ENCODE measurements at regions not wholly inside any gene's neighbourhood (a gene's known extent, or its start where the extent isn't known, plus 50 kb on each side); places are given as distances from the start of the nearest gene placed in this dataset.

GRCh38 chr10:59512951-59513350, 150.6 kb upstream of the FAM13C start:
- Histone ChIP-seq H3K4me1 (ENCODE audit: control insufficient read depth in 1 of 2, insufficient read depth in 2 of 2, low read length in 2 of 2) (peaks cover 0 to 5% of the 10 kb centered on the region in 2 experiments; a peak in 1 of 4 replicates), H3K9ac (ENCODE audit: low read length) (no peak overlapping the region), H3K36me3 (ENCODE audit: control insufficient read depth in 1 of 2, insufficient read depth in 2 of 2, low read length in 2 of 2) (no peaks in the 10 kb centered on the region), H3K27me3 (ENCODE audit: insufficient read depth, low read length) (peaks cover 12% of the 10 kb centered on the region), H3K9me2 (ENCODE audit: insufficient read depth) (no peaks in the 10 kb centered on the region), H4K20me1 (ENCODE audit: insufficient read depth) (no peaks in the 10 kb centered on the region), H3K79me2 (ENCODE audit: insufficient read depth, low read length) (no peaks in the 10 kb centered on the region), H3K27ac (ENCODE audit: low read depth, low read length) (no peak overlapping the region), H2AFZ (ENCODE audit: low read depth, low read length, poor library complexity, severe bottlenecking) (no peak overlapping the region), H3K4me2 (ENCODE audit: low read length) (no peak overlapping the region), H3K9me3 (ENCODE audit: control insufficient read depth in 1 of 2, insufficient read depth in 1 of 2, low read depth in 1 of 2, low read length in 2 of 2) (no peaks in the 10 kb centered on the region), H3K4me3 (replicated peaks in 1 of 2; ENCODE audit: low read depth in 1 of 2, low read length in 2 of 2) (no peak overlapping the region)
- no peak for TF ChIP-seq ZBTB33 (IDR thresholded peaks at IDR 0.05; ENCODE audit: extremely low read depth, insufficient replicate concordance, low read length)
- no peak for TF ChIP-seq SIN3A (IDR thresholded peaks at IDR 0.05; ENCODE audit: low read depth)
- ATAC-seq, result no peak
- intact Hi-C loops (cut with micrococcal nuclease), result no loop called here
- RAD21 ChIA-PET (ENCODE audit: low non-redundant PET in 1 of 2, low total read pairs in 2 of 2, uncharacterized antibody in 2 of 2, unreplicated experiment in 2 of 2), result no interaction called here
- POLR2A ChIA-PET, result no interaction called here
- CTCF ChIA-PET, result no interaction called here
- BruUV-seq (replicated peaks), result no TSS peak
- no peak for DNase-seq (ENCODE audit: low read depth, low spot score)

- RAD21 ChIA-PET (ENCODE audit: low non-redundant PET in 1 of 2, low total read pairs in 2 of 2, uncharacterized antibody in 2 of 2, unreplicated experiment in 2 of 2), result no interaction called here
- DNase-seq (ENCODE audit: low read depth, low spot score), result no peak
- no peak for TF ChIP-seq FOSL1 (IDR thresholded peaks at IDR 0.05; ENCODE audit: low read depth)
- no peak for TF ChIP-seq EZH2 (IDR thresholded peaks at IDR 0.05)
- TF ChIP-seq, protein P1, sequence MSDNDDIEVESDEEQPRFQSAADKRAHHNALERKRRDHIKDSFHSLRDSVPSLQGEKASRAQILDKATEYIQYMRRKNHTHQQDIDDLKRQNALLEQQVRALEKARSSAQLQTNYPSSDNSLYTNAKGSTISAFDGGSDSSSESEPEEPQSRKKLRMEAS (IDR thresholded peaks at IDR 0.05), result no peak
- no peak for TF ChIP-seq RAD21 (IDR thresholded peaks at IDR 0.05; ENCODE audit: low read depth)
- TF ChIP-seq, protein P2, sequence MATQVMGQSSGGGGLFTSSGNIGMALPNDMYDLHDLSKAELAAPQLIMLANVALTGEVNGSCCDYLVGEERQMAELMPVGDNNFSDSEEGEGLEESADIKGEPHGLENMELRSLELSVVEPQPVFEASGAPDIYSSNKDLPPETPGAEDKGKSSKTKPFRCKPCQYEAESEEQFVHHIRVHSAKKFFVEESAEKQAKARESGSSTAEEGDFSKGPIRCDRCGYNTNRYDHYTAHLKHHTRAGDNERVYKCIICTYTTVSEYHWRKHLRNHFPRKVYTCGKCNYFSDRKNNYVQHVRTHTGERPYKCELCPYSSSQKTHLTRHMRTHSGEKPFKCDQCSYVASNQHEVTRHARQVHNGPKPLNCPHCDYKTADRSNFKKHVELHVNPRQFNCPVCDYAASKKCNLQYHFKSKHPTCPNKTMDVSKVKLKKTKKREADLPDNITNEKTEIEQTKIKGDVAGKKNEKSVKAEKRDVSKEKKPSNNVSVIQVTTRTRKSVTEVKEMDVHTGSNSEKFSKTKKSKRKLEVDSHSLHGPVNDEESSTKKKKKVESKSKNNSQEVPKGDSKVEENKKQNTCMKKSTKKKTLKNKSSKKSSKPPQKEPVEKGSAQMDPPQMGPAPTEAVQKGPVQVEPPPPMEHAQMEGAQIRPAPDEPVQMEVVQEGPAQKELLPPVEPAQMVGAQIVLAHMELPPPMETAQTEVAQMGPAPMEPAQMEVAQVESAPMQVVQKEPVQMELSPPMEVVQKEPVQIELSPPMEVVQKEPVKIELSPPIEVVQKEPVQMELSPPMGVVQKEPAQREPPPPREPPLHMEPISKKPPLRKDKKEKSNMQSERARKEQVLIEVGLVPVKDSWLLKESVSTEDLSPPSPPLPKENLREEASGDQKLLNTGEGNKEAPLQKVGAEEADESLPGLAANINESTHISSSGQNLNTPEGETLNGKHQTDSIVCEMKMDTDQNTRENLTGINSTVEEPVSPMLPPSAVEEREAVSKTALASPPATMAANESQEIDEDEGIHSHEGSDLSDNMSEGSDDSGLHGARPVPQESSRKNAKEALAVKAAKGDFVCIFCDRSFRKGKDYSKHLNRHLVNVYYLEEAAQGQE (IDR thresholded peaks at IDR 0.05; ENCODE audit: low read depth), result no peak
- no peak for TF ChIP-seq YY1 (IDR thresholded peaks at IDR 0.05; ENCODE audit: extremely low read depth, insufficient replicate concordance, low read depth, low read length)
- no peak for TF ChIP-seq JUND (IDR thresholded peaks at IDR 0.05)
- no peak for TF ChIP-seq POLR2A (IDR thresholded peaks at IDR 0.05; ENCODE audit: borderline replicate concordance, extremely low read depth, insufficient read depth, insufficient read length)
- TF ChIP-seq EGR1 (IDR thresholded peaks at IDR 0.05; ENCODE audit: low read depth), result no peak
- no peak for TF ChIP-seq CEBPB (IDR thresholded peaks at IDR 0.05; ENCODE audit: low read depth)
- no peak for TF ChIP-seq CBX3 (IDR thresholded peaks at IDR 0.05; ENCODE audit: low read depth)
- TF ChIP-seq, protein P3, sequence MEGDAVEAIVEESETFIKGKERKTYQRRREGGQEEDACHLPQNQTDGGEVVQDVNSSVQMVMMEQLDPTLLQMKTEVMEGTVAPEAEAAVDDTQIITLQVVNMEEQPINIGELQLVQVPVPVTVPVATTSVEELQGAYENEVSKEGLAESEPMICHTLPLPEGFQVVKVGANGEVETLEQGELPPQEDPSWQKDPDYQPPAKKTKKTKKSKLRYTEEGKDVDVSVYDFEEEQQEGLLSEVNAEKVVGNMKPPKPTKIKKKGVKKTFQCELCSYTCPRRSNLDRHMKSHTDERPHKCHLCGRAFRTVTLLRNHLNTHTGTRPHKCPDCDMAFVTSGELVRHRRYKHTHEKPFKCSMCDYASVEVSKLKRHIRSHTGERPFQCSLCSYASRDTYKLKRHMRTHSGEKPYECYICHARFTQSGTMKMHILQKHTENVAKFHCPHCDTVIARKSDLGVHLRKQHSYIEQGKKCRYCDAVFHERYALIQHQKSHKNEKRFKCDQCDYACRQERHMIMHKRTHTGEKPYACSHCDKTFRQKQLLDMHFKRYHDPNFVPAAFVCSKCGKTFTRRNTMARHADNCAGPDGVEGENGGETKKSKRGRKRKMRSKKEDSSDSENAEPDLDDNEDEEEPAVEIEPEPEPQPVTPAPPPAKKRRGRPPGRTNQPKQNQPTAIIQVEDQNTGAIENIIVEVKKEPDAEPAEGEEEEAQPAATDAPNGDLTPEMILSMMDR (IDR thresholded peaks at IDR 0.05 in 2 of 3, conservative IDR thresholded peaks at IDR 0.05 in 1 of 3; ENCODE audit: borderline replicate concordance in 1 of 3, insufficient read depth in 1 of 3, low read depth in 2 of 3, low read length in 2 of 3), result no peak
- no peak for TF ChIP-seq ZFX (IDR thresholded peaks at IDR 0.05)
- no peak for TF ChIP-seq SIN3A (IDR thresholded peaks at IDR 0.05; ENCODE audit: low read depth)
Observed at GRCh38 chr10:59508956-59509355, 146.6 kb upstream of the FAM13C start.

More at GRCh38 chr10:59508956-59509355, 146.6 kb upstream of the FAM13C start:
- Histone ChIP-seq H3K4me1 (ENCODE audit: control insufficient read depth in 1 of 2, insufficient read depth in 2 of 2, low read length in 2 of 2) (peaks cover 0 to 5% of the 10 kb centered on the region in 2 experiments; a peak in 1 of 4 replicates), H3K27me3 (ENCODE audit: insufficient read depth, low read length) (no peaks in the 10 kb centered on the region; the same call in none of the 2 replicates), H3K79me2 (ENCODE audit: insufficient read depth, low read length) (no peaks in the 10 kb centered on the region), H3K4me3 (replicated peaks in 1 of 2; ENCODE audit: low read depth in 1 of 2, low read length in 2 of 2) (no peak overlapping the region), H4K20me1 (ENCODE audit: insufficient read depth) (no peaks in the 10 kb centered on the region), H3K36me3 (ENCODE audit: control insufficient read depth in 1 of 2, insufficient read depth in 2 of 2, low read length in 2 of 2) (no peaks in the 10 kb centered on the region), H3K9me3 (ENCODE audit: control insufficient read depth in 1 of 2, insufficient read depth in 1 of 2, low read depth in 1 of 2, low read length in 2 of 2) (no peaks in the 10 kb centered on the region), H3K27ac (ENCODE audit: low read depth, low read length) (no peak overlapping the region), H3K9ac (ENCODE audit: low read length) (no peak overlapping the region), H3K4me2 (ENCODE audit: low read length) (no peak overlapping the region), H3K9me2 (ENCODE audit: insufficient read depth) (no peaks in the 10 kb centered on the region), H2AFZ (ENCODE audit: low read depth, low read length, poor library complexity, severe bottlenecking) (no peak overlapping the region)
- no TSS peak for BruUV-seq (replicated peaks)
- CTCF ChIA-PET, result no interaction called here
- POLR2A ChIA-PET, result no interaction called here
- intact Hi-C loops (cut with micrococcal nuclease), result no loop called here
- no peak for ATAC-seq

All from HCT116 (cell line).